HEK293 (cell line): ENCODE measurements at regions not wholly inside any gene's neighbourhood (a gene's known extent, or its start where the extent isn't known, plus 50 kb on each side); places are given as distances from the start of the nearest gene placed in this dataset.

Source experiments
- CTCF ChIA-PET: fragments of 350-600 bp; formaldehyde crosslinking; extraction: SDS; loops from one replicate; lab custom pipeline; 2021; ENCODE audit warnings: antibody characterized with exemption; lab: Yijun Ruan, JAX
- POLR2A ChIA-PET: fragments of 300-600 bp; formaldehyde crosslinking; extraction: SDS; loops from one replicate; lab custom pipeline; 2020; ENCODE audit warnings: antibody characterized with exemption, inconsistent platforms; lab: Yijun Ruan, JAX
- H3K27ac ChIP-seq: fragments of 200-500 bp; sonication (Bioruptor generic); 2 replicates; pipeline ENCODE4 v1.5.1; 2014; ENCODE audit warnings: low read depth, low read length, control low read depth, inconsistent platforms; ENCODE audit errors: extremely low read depth
- H3K36me3 ChIP-seq, 2 experiments: fragments of 200-500 bp in 1 of 2; sonication (Bioruptor generic) in 1 of 2; 1 replicate in 1 of 2; 2 replicates in 1 of 2; pipeline ENCODE4 v1.5.1; 2014 to 2017; ENCODE audit warnings: inconsistent platforms in 2 of 2, low read length in 2 of 2; ENCODE audit not compliant: control insufficient read depth in 2 of 2, insufficient read depth in 1 of 2
- H3K4me1 ChIP-seq: fragments of 200-500 bp; sonication (Bioruptor generic); 2 replicates; pipeline ENCODE4 v1.5.1; 2014; ENCODE audit warnings: mild to moderate bottlenecking, low read length, inconsistent platforms; ENCODE audit not compliant: control insufficient read depth, insufficient read depth
- H3K4me3 ChIP-seq: 2 replicates; pipeline ENCODE4 v1.5.1; 2011; ENCODE audit warnings: low read depth, mild to moderate bottlenecking, control low read depth, low read length, moderate library complexity
- H3K9me3 ChIP-seq: fragments of 200-500 bp; sonication (Bioruptor generic); 2 replicates; pipeline ENCODE4 v1.5.1; 2014; ENCODE audit warnings: low read depth, low read length, inconsistent platforms; ENCODE audit not compliant: control insufficient read depth, insufficient read depth
- GLIS1 ChIP-seq: fragments of 450-650 bp; formaldehyde crosslinking; IDR thresholded peaks from 2 replicates; pipeline ENCODE4 v1.5.1; 2016; ENCODE audit warnings: missing biosample characterization, missing genetic modification characterization
- SALL2 ChIP-seq: fragments of 450-650 bp; formaldehyde crosslinking; IDR thresholded peaks from 2 replicates; pipeline ENCODE4 v1.5.0; 2017; ENCODE audit warnings: missing biosample characterization, mild to moderate bottlenecking, missing genetic modification characterization, borderline replicate concordance
- SCRT1 ChIP-seq: fragments of 450-650 bp; formaldehyde crosslinking; IDR thresholded peaks from 2 replicates; pipeline ENCODE4 v1.5.1; 2016; ENCODE audit warnings: missing biosample characterization, missing genetic modification characterization, borderline replicate concordance
- SP2 ChIP-seq: fragments of 450-650 bp; formaldehyde crosslinking; IDR thresholded peaks from 2 replicates; pipeline ENCODE4 v1.5.1; 2016; ENCODE audit warnings: missing biosample characterization, missing genetic modification characterization
- ZBTB1 ChIP-seq: fragments of 450-650 bp; formaldehyde crosslinking; IDR thresholded peaks from 2 replicates; pipeline ENCODE4 v1.5.1; 2016; ENCODE audit warnings: missing biosample characterization, missing genetic modification characterization
- ZFP37 ChIP-seq: fragments of 450-650 bp; formaldehyde crosslinking; IDR thresholded peaks from 2 replicates; pipeline ENCODE4 v1.5.1; 2016; ENCODE audit warnings: missing biosample characterization, missing genetic modification characterization
- ZNF114 ChIP-seq: fragments of 450-650 bp; formaldehyde crosslinking; IDR thresholded peaks from 2 replicates; pipeline ENCODE4 v1.5.0; 2017; ENCODE audit warnings: missing biosample characterization, missing genetic modification characterization
- ZNF146 ChIP-seq: fragments of 450-650 bp; formaldehyde crosslinking; IDR thresholded peaks from 2 replicates; pipeline ENCODE4 v1.5.1; 2016; ENCODE audit warnings: missing biosample characterization, missing genetic modification characterization
- ZNF184 ChIP-seq: fragments of 450-650 bp; IDR thresholded peaks from 2 replicates; pipeline ENCODE4 v1.5.1; 2018; ENCODE audit warnings: missing biosample characterization, mild to moderate bottlenecking, missing genetic modification characterization
- ZNF2 ChIP-seq: fragments of 450-650 bp; formaldehyde crosslinking; IDR thresholded peaks from 2 replicates; pipeline ENCODE4 v1.5.1; 2016; ENCODE audit warnings: missing biosample characterization, missing genetic modification characterization
- ZNF211 ChIP-seq: fragments of 450-650 bp; formaldehyde crosslinking; IDR thresholded peaks from 2 replicates; pipeline ENCODE4 v1.5.1; 2016; ENCODE audit warnings: low read depth, missing biosample characterization, missing genetic modification characterization
- ZNF341 ChIP-seq: fragments of 450-650 bp; formaldehyde crosslinking; IDR thresholded peaks from 2 replicates; pipeline ENCODE4; 2016; ENCODE audit warnings: low read depth, missing biosample characterization, missing genetic modification characterization
- ZNF404 ChIP-seq: fragments of 450-650 bp; formaldehyde crosslinking; IDR thresholded peaks from 2 replicates; pipeline ENCODE4 v1.5.1; 2017; ENCODE audit warnings: missing biosample characterization, missing genetic modification characterization
- ZNF473 ChIP-seq: fragments of 450-650 bp; formaldehyde crosslinking; IDR thresholded peaks from 2 replicates; pipeline ENCODE4 v1.5.1; 2017; ENCODE audit warnings: missing biosample characterization, missing genetic modification characterization
- ZNF521 ChIP-seq: fragments of 450-650 bp; formaldehyde crosslinking; IDR thresholded peaks from 2 replicates; pipeline ENCODE4 v1.5.1; 2017; ENCODE audit warnings: missing biosample characterization, mild to moderate bottlenecking, missing genetic modification characterization
- ZNF530 ChIP-seq: fragments of 450-650 bp; formaldehyde crosslinking; IDR thresholded peaks from 2 replicates; pipeline ENCODE4 v1.5.1; 2016; ENCODE audit warnings: low read depth, missing biosample characterization, missing genetic modification characterization
- ZNF596 ChIP-seq: fragments of 450-650 bp; IDR thresholded peaks from 2 replicates; pipeline ENCODE4 v1.5.0; 2018; ENCODE audit warnings: missing biosample characterization, mild to moderate bottlenecking, missing genetic modification characterization, moderate library complexity
- ZNF660 ChIP-seq: fragments of 450-650 bp; IDR thresholded peaks from 2 replicates; pipeline ENCODE4 v1.5.1; 2018; ENCODE audit warnings: missing biosample characterization, mild to moderate bottlenecking, missing genetic modification characterization
- ZNF707 ChIP-seq: fragments of 450-650 bp; formaldehyde crosslinking; IDR thresholded peaks from 2 replicates; pipeline ENCODE4 v1.5.1; 2016; ENCODE audit warnings: missing biosample characterization, missing genetic modification characterization
- ZNF776 ChIP-seq: fragments of 450-650 bp; formaldehyde crosslinking; IDR thresholded peaks from 2 replicates; pipeline ENCODE4 v1.5.0; 2017; ENCODE audit warnings: missing biosample characterization, missing genetic modification characterization, borderline replicate concordance
- ZNF837 ChIP-seq: fragments of 450-650 bp; formaldehyde crosslinking; IDR thresholded peaks from 2 replicates; pipeline ENCODE4 v1.5.1; 2016; ENCODE audit warnings: missing biosample characterization, missing genetic modification characterization
- ZSCAN23 ChIP-seq: fragments of 450-650 bp; formaldehyde crosslinking; IDR thresholded peaks from 2 replicates; pipeline ENCODE4 v1.5.1; 2016; ENCODE audit warnings: missing biosample characterization, missing genetic modification characterization
- TF ChIP-seq, protein P1 (sequence below): fragments of 450-650 bp; formaldehyde crosslinking; IDR thresholded peaks from 2 replicates; pipeline ENCODE4 v1.5.1; 2016; ENCODE audit warnings: missing biosample characterization, missing genetic modification characterization
- TF ChIP-seq, protein P2 (sequence below): fragments of 450-650 bp; formaldehyde crosslinking; IDR thresholded peaks from 2 replicates; pipeline ENCODE4 v1.5.1; 2017; ENCODE audit warnings: missing biosample characterization, missing genetic modification characterization
- TF ChIP-seq, protein P3 (sequence below): fragments of 450-650 bp; formaldehyde crosslinking; IDR thresholded peaks from 2 replicates; pipeline ENCODE4 v1.5.1; 2016; ENCODE audit warnings: missing biosample characterization, missing genetic modification characterization
- TF ChIP-seq, protein P4 (sequence below): fragments of 450-650 bp; formaldehyde crosslinking; IDR thresholded peaks from 2 replicates; pipeline ENCODE4 v1.5.1; 2017; ENCODE audit warnings: missing biosample characterization, missing genetic modification characterization
- TF ChIP-seq, protein P5 (sequence below): fragments of 450-650 bp; formaldehyde crosslinking; IDR thresholded peaks from 2 replicates; pipeline ENCODE4 v1.5.1; 2016; ENCODE audit warnings: missing biosample characterization, missing genetic modification characterization
- TF ChIP-seq, protein P6 (sequence below): fragments of 450-650 bp; formaldehyde crosslinking; IDR thresholded peaks from 2 replicates; pipeline ENCODE4 v1.5.1; 2017; ENCODE audit warnings: missing biosample characterization, missing genetic modification characterization

DNA sequence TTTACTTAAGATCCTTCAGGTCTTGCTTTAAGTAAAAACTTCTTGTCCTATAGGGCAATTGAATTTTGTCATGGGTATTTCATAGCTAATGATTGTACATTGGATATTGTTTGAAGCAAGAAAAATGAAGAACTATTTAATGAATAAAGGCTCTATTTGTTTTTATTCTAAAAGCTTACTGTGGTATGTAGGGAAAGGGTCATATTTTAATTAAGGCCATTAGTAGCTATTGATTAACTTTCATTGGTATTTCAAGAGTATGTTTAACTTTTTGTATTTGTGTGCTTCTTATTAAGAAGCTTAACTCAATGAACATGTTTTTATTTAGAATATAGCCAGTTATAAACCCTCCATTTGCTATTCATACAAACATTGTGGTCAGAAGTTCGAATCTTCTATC, 1951.8 kb upstream of the ADGRL3 start:
- no peak overlapping the region for H3K27ac ChIP-seq
- no peaks in the 10 kb centered on the region for H3K36me3 ChIP-seq
- no peaks in the 10 kb centered on the region for H3K9me3 ChIP-seq
- ChIA-PET POLR2A (no interaction called here), CTCF (interaction anchor here (0.6 kb wide), 1 partner anchor 27 kb away, joined by 5 read pairs; no protein-coding TSS in a partner anchor)
- TF ChIP-seq ZNF404 (tag by site-specific recombination) (no peak), ZNF521 (tag by site-specific recombination) (no peak), ZNF660 (tag by site-specific recombination) (no peak), ZBTB1 (tag by site-specific recombination) (no peak), ZNF776 (tag by site-specific recombination) (no peak), SP2 (tag by site-specific recombination) (no peak), ZNF211 (tag by site-specific recombination) (no peak), ZNF146 (tag by site-specific recombination) (no peak), ZNF837 (tag by site-specific recombination) (no peak), ZNF2 (tag by site-specific recombination) (no peak), SALL2 (tag by site-specific recombination) (no peak), SCRT1 (tag by site-specific recombination) (no peak), ZFP37 (tag by site-specific recombination) (no peak)
- TF ChIP-seq, protein P1, sequence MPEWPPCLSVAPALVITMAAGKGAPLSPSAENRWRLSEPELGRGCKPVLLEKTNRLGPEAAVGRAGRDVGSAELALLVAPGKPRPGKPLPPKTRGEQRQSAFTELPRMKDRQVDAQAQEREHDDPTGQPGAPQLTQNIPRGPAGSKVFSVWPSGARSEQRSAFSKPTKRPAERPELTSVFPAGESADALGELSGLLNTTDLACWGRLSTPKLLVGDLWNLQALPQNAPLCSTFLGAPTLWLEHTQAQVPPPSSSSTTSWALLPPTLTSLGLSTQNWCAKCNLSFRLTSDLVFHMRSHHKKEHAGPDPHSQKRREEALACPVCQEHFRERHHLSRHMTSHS (tag by site-specific recombination): no peak
- TF ChIP-seq, protein P2, sequence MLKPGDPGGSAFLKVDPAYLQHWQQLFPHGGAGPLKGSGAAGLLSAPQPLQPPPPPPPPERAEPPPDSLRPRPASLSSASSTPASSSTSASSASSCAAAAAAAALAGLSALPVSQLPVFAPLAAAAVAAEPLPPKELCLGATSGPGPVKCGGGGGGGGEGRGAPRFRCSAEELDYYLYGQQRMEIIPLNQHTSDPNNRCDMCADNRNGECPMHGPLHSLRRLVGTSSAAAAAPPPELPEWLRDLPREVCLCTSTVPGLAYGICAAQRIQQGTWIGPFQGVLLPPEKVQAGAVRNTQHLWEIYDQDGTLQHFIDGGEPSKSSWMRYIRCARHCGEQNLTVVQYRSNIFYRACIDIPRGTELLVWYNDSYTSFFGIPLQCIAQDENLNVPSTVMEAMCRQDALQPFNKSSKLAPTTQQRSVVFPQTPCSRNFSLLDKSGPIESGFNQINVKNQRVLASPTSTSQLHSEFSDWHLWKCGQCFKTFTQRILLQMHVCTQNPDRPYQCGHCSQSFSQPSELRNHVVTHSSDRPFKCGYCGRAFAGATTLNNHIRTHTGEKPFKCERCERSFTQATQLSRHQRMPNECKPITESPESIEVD (tag by site-specific recombination): no peak
- TF ChIP-seq, protein P3, sequence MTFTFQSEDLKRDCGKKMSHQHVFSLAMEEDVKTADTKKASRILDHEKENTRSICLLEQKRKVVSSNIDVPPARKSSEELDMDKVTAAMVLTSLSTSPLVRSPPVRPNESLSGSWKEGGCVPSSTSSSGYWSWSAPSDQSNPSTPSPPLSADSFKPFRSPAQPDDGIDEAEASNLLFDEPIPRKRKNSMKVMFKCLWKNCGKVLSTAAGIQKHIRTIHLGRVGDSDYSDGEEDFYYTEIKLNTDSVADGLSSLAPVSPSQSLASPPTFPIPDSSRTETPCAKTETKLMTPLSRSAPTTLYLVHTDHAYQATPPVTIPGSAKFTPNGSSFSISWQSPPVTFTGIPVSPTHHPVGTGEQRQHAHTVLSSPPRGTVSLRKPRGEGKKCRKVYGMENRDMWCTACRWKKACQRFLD (tag by site-specific recombination): no peak
- TF ChIP-seq, protein P4, sequence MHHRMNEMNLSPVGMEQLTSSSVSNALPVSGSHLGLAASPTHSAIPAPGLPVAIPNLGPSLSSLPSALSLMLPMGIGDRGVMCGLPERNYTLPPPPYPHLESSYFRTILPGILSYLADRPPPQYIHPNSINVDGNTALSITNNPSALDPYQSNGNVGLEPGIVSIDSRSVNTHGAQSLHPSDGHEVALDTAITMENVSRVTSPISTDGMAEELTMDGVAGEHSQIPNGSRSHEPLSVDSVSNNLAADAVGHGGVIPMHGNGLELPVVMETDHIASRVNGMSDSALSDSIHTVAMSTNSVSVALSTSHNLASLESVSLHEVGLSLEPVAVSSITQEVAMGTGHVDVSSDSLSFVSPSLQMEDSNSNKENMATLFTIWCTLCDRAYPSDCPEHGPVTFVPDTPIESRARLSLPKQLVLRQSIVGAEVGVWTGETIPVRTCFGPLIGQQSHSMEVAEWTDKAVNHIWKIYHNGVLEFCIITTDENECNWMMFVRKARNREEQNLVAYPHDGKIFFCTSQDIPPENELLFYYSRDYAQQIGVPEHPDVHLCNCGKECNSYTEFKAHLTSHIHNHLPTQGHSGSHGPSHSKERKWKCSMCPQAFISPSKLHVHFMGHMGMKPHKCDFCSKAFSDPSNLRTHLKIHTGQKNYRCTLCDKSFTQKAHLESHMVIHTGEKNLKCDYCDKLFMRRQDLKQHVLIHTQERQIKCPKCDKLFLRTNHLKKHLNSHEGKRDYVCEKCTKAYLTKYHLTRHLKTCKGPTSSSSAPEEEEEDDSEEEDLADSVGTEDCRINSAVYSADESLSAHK (tag by site-specific recombination): no peak
- TF ChIP-seq, protein P5, sequence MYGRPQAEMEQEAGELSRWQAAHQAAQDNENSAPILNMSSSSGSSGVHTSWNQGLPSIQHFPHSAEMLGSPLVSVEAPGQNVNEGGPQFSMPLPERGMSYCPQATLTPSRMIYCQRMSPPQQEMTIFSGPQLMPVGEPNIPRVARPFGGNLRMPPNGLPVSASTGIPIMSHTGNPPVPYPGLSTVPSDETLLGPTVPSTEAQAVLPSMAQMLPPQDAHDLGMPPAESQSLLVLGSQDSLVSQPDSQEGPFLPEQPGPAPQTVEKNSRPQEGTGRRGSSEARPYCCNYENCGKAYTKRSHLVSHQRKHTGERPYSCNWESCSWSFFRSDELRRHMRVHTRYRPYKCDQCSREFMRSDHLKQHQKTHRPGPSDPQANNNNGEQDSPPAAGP: no peak
- H3K4me1 ChIP-seq: no peaks in the 10 kb centered on the region
- H3K4me3 ChIP-seq: no peak overlapping the region

DNA sequence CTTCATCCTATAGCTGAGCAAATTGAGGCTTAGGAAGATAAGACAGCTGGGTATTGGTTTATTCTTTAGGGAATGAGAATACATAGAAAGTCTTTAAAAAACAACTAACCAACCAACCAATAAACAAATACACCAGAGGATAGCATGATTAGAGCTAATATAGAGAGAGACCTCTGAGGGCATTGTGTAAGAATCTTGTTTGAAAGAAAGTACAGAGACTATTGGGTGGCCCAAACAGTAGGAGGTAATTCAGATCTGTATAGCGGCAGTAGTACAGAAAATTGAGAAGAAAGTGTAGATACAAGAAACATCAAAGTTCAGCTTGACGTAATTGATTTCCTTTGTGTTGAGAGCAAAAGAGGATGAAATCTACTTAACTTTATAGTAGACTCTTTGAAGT, 1951.0 kb upstream of the ADGRL3 start:
- ChIA-PET CTCF (interaction anchor here (0.6 kb wide), 1 partner anchor 315 kb away, joined by 4 read pairs; no protein-coding TSS in a partner anchor), POLR2A (no interaction called here)
- no peak for TF ChIP-seq ZNF530 (tag by site-specific recombination)
- no peak for TF ChIP-seq ZNF473 (tag by site-specific recombination)
- no peak for TF ChIP-seq ZNF596 (tag by site-specific recombination)
- TF ChIP-seq ZNF114 (tag by site-specific recombination): no peak
- TF ChIP-seq ZNF707: no peak
- no peak for TF ChIP-seq ZNF341 (tag by site-specific recombination)
- no peak for TF ChIP-seq ZSCAN23
- TF ChIP-seq SALL2 (tag by site-specific recombination): no peak
- no peak for TF ChIP-seq GLIS1 (tag by site-specific recombination)
- TF ChIP-seq, protein P6, sequence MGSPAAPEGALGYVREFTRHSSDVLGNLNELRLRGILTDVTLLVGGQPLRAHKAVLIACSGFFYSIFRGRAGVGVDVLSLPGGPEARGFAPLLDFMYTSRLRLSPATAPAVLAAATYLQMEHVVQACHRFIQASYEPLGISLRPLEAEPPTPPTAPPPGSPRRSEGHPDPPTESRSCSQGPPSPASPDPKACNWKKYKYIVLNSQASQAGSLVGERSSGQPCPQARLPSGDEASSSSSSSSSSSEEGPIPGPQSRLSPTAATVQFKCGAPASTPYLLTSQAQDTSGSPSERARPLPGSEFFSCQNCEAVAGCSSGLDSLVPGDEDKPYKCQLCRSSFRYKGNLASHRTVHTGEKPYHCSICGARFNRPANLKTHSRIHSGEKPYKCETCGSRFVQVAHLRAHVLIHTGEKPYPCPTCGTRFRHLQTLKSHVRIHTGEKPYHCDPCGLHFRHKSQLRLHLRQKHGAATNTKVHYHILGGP (tag by site-specific recombination): no peak
- TF ChIP-seq ZNF184 (tag by site-specific recombination): no peak

More for the DNA sequence above, 1951.0 kb upstream of the ADGRL3 start:
- H3K4me3 ChIP-seq: no peak overlapping the region
- no peaks in the 10 kb centered on the region for H3K4me1 ChIP-seq
- H3K27ac ChIP-seq: no peak overlapping the region
- H3K9me3 ChIP-seq: no peaks in the 10 kb centered on the region
- H3K36me3 ChIP-seq: no peaks in the 10 kb centered on the region
